Uterus (tissue), 3 donors: ENCODE measurements at regions not wholly inside any gene's neighbourhood (a gene's known extent, or its start where the extent isn't known, plus 50 kb on each side); places are given as distances from the start of the nearest gene placed in this dataset.

Experiments used
- DNase-seq, 2 donors: peaks; one replicate each; pipeline ENCODE4 v3.0.0-alpha.2; 2019 to 2020
- H3K27ac ChIP-seq, 2 donors: fragments of 200-600 bp; sonication (generic); 1 replicate in 1 of 2; 2 replicates in 1 of 2; pipeline ENCODE4 v1.5.1; 2016 to 2018
- H3K27me3 ChIP-seq, 2 donors: fragments of 200-600 bp; sonication (generic); one replicate each; pipeline ENCODE4 v1.5.1; 2018 to 2019; ENCODE audit warnings: control low read depth in 1 of 2
- H3K36me3 ChIP-seq, 2 donors: fragments of 200-600 bp; sonication (generic); one replicate each; pipeline ENCODE4 v1.5.1; 2019; ENCODE audit warnings: control low read depth in 1 of 2
- H3K4me1 ChIP-seq, 2 donors: fragments of 200-600 bp; sonication (generic); one replicate each; pipeline ENCODE4 v1.5.1; 2018 to 2019; ENCODE audit warnings: control low read depth in 1 of 2
- H3K4me3 ChIP-seq, 2 donors: fragments of 200-600 bp; sonication (generic); 1 replicate in 1 of 2; 2 replicates in 1 of 2; pipeline ENCODE4 v1.5.1; 2018 to 2019; ENCODE audit warnings: mild to moderate bottlenecking in 1 of 2
- H3K9me3 ChIP-seq, 2 donors: fragments of 200-600 bp; sonication (generic); one replicate each; pipeline ENCODE4 v1.5.1; 2019; ENCODE audit warnings: control low read depth in 1 of 2
- POLR2A ChIP-seq, 2 donors: fragments of 450-650 bp; IDR thresholded peaks; one replicate each; pipeline ENCODE4 v1.6.1; 2016; ENCODE audit warnings: antibody characterized with exemption in 2 of 2, mild to moderate bottlenecking in 1 of 2, moderate library complexity in 1 of 2
- intact Hi-C: fragments of 100-400 bp; cut with DNase I; formaldehyde crosslinking; loops from one replicate; pipeline ENCODE4 v1.15.1; 2023; ENCODE audit warnings: low total_unique reads
- TF ChIP-seq, protein P1 (sequence below), 4 experiments: fragments of 200-600 bp in 2 of 4; fragments of 450-650 bp in 2 of 4; sonication (generic) in 2 of 4; IDR thresholded peaks; one replicate each; pipeline ENCODE4 v1.5.1; 2016 to 2019; ENCODE audit warnings: antibody characterized with exemption in 4 of 4, mild to moderate bottlenecking in 2 of 4, moderate library complexity in 1 of 4
- donor health status: DM: yes; HTN: yes; CAD: no.

DNA sequence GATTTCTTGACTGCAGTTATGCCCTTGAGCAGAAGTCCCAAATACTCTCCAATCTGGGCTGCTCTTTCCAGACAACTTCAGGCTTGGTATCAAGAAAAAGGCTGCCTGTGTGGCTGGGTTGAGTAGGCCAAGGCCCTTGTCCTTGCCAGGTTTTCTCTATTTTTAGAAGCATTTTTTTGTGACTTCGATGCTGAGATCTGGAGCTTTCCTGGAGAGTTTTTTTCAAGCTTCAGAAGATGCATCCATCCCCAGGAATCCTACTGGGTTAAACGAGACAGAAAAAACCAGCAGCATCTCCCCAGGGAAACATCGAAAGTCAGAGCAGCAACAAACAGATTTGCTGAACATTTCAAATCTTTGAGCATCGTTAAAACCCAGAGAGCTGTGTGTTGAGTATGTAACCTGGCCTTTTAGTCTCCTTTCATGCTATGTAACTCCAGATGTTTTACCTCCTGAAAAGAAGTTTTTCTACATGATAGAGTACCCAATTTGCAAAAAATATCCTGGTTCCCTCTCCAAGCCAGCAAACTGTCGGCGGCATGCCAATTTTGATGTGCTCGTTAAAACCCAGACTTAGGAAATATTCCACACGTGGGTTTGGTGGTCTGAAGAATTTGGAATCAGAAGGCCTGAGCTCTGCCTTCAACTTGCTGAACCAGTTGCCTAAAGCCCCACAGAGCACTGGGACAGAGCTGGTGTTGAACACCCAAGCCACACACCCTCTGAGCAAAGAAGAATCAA is 98.1 kb upstream of the ALDH1B1 start:
- peak in 1 of 2 donors; percentile 24 for DNase-seq
- intact Hi-C loops = no loop called here
- H3K27ac ChIP-seq = no peak overlapping the region

DNA sequence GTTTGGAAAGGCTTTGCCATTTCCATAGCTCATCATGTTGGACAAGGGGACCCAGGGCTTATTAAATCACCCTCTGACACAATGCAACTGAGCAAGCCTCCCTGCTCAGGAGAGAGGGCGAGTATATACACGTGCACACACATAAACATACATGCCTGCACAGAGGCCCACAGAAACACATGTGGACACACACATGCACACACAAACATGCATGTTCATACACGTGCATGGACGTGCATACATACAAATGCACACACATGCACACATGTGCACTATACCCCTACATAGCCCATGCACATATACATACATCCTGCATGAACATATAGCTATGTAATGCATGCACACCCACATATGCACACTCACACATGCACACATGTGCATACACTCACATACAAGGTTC is 99.5 kb upstream of the ALDH1B1 start:
- TF ChIP-seq POLR2A (IDR thresholded peaks at IDR 0.05) = no peak
- TF ChIP-seq, protein P1, sequence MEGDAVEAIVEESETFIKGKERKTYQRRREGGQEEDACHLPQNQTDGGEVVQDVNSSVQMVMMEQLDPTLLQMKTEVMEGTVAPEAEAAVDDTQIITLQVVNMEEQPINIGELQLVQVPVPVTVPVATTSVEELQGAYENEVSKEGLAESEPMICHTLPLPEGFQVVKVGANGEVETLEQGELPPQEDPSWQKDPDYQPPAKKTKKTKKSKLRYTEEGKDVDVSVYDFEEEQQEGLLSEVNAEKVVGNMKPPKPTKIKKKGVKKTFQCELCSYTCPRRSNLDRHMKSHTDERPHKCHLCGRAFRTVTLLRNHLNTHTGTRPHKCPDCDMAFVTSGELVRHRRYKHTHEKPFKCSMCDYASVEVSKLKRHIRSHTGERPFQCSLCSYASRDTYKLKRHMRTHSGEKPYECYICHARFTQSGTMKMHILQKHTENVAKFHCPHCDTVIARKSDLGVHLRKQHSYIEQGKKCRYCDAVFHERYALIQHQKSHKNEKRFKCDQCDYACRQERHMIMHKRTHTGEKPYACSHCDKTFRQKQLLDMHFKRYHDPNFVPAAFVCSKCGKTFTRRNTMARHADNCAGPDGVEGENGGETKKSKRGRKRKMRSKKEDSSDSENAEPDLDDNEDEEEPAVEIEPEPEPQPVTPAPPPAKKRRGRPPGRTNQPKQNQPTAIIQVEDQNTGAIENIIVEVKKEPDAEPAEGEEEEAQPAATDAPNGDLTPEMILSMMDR (IDR thresholded peaks at IDR 0.05) = no peak
- Histone ChIP-seq H3K27me3 (no peaks in the 10 kb centered on the region), H3K27ac (no peak overlapping the region), H3K4me3 (no peak overlapping the region), H3K9me3 (no peaks in the 10 kb centered on the region), H3K36me3 (no peaks in the 10 kb centered on the region), H3K4me1 (no peaks in the 10 kb centered on the region)
- intact Hi-C loops = no loop called here
- no peak for DNase-seq

More for the DNA sequence above, 98.1 kb upstream of the ALDH1B1 start:
- H3K36me3 ChIP-seq = no peaks in the 10 kb centered on the region
- TF ChIP-seq POLR2A (IDR thresholded peaks at IDR 0.05) = no peak
- TF ChIP-seq, protein P1 (IDR thresholded peaks at IDR 0.05) = no peak
- H3K9me3 ChIP-seq = no peaks in the 10 kb centered on the region
- no peaks in the 10 kb centered on the region for H3K4me1 ChIP-seq
- no peak overlapping the region for H3K4me3 ChIP-seq
- no peaks in the 10 kb centered on the region for H3K27me3 ChIP-seq

DNA sequence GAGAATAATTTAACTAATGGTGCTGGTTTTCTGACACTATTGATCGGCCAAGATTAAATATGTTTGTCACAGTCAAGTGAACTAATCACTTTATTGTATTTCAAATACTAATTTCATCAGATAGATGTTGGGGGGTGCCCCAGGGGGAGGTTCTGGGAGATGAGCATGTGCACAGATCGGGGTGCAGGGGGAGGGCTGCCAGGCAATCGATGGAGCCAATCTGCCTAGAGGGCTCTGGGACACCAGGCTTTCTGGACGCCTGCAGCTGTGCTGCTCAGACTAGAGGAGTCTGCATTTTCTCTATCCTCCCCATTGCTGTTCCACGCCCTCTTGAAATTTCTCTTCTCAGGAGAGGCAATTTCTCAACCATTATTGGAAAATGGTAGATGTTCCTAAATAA is 100.0 kb upstream of the ALDH1B1 start:
- intact Hi-C loops = no loop called here
- DNase-seq = no peak
- Histone ChIP-seq H3K4me1 (no peaks in the 10 kb centered on the region), H3K27ac (no peak overlapping the region), H3K27me3 (no peaks in the 10 kb centered on the region), H3K9me3 (no peaks in the 10 kb centered on the region), H3K4me3 (no peak overlapping the region), H3K36me3 (no peaks in the 10 kb centered on the region)
- TF ChIP-seq, protein P1 (IDR thresholded peaks at IDR 0.05) = no peak
- no peak for TF ChIP-seq POLR2A (IDR thresholded peaks at IDR 0.05)

DNA sequence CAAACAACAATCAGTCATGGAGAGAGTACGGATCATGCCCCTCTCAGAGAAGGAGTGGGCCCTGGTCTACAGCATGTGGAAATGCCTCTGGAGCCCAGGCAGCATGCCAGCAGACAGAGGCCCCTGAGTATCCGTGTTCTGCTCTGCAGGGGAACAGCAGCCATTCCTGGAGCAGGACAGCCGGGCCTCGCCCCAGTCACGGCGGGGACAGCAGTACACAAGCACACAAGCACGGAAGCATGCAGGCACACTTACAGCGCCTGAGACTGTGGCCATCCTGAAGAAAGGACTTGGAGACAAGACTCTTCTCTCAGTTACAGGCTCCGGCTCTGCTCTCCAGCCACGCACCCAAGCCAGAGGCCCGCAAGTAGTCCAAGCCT is 102.6 kb upstream of the ALDH1B1 start:
- no peak overlapping the region for H3K4me3 ChIP-seq
- no peaks in the 10 kb centered on the region for H3K9me3 ChIP-seq
- H3K36me3 ChIP-seq = no peaks in the 10 kb centered on the region
- H3K4me1 ChIP-seq = no peaks in the 10 kb centered on the region
- no peak for DNase-seq
- TF ChIP-seq, protein P1 (IDR thresholded peaks at IDR 0.05) = no peak
- no peak for TF ChIP-seq POLR2A (IDR thresholded peaks at IDR 0.05)
- no peak overlapping the region for H3K27ac ChIP-seq
- intact Hi-C loops = no loop called here
- no peaks in the 10 kb centered on the region for H3K27me3 ChIP-seq

DNA sequence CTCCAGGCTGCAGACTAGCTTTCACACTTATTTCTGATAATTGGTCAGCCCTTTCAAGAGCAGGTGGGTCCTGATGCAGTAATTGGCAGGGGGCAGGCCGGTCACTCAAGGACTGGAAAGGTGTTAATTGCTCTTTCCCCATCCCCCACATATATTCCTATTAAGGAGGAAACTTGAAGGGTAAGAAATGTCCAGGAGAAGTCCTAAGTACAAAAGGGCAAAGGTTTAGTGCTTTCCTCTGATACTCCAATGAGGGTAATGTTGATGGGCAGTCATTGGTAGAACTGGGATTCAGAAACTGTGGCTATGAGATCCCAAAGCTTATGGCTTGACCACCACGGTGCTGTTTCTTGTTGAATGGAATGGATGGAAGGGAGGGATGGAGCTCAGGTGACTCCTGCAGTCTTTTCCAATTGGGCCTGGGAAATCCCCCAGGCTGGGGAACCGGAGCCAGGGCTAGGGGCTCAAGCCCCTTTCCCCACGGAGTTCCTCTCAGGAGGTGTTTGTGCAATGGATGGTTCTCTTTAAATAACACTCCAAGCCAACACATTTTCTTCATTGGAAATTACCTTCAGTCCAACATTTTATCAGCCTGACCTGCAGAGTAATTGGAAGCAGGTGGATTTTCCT is 103.2 kb upstream of the ALDH1B1 start:
- no peak for DNase-seq
- H3K4me3 ChIP-seq = no peak overlapping the region
- no peaks in the 10 kb centered on the region for H3K9me3 ChIP-seq
- TF ChIP-seq, protein P1 (IDR thresholded peaks at IDR 0.05) = no peak
- TF ChIP-seq POLR2A (IDR thresholded peaks at IDR 0.05) = no peak
- H3K27me3 ChIP-seq = no peaks in the 10 kb centered on the region
- intact Hi-C loops = no loop called here
- H3K27ac ChIP-seq = no peak overlapping the region
- H3K4me1 ChIP-seq = no peaks in the 10 kb centered on the region
- no peaks in the 10 kb centered on the region for H3K36me3 ChIP-seq
